ENCODE measurements at regions not wholly inside any gene's neighbourhood (a gene's known extent, or its start where the extent isn't known, plus 50 kb on each side); places are given as distances from the start of the nearest gene placed in this dataset.

GRCh38 chr11:87924125-87924524, 251.1 kb downstream of the RAB38 start:
- TF ChIP-seq TCF4 (CRISPR knock-in tag; IDR thresholded peaks at IDR 0.05; ENCODE audit: borderline replicate concordance) = no peak
- TF ChIP-seq, protein P1, sequence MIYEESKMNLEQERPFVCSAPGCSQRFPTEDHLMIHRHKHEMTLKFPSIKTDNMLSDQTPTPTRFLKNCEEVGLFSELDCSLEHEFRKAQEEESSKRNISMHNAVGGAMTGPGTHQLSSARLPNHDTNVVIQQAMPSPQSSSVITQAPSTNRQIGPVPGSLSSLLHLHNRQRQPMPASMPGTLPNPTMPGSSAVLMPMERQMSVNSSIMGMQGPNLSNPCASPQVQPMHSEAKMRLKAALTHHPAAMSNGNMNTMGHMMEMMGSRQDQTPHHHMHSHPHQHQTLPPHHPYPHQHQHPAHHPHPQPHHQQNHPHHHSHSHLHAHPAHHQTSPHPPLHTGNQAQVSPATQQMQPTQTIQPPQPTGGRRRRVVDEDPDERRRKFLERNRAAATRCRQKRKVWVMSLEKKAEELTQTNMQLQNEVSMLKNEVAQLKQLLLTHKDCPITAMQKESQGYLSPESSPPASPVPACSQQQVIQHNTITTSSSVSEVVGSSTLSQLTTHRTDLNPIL (CRISPR knock-in tag; IDR thresholded peaks at IDR 0.05; ENCODE audit: low read depth) = no peak
